Panc1 (cell line): ENCODE measurements at regions not wholly inside any gene's neighbourhood (a gene's known extent, or its start where the extent isn't known, plus 50 kb on each side); places are given as distances from the start of the nearest gene placed in this dataset.

Experiments used
- ATAC-seq: fragments of 200-7000 bp; cut with Tn5 transposase; 2 replicates; pipeline ENCODE4 v1.9.1; 2020; ENCODE audit warnings: mild to moderate bottlenecking, moderate library complexity
- BruUV-seq: library from RNA; stranded (reverse); fragments of 400-500 nt; replicated peaks from 2 replicates; lab custom pipeline; 2021; lab: Mats Ljungman, UMichigan
- CTCF ChIA-PET: fragments of 300-600 bp; sonication (Branson Sonifier 250); formaldehyde crosslinking; loops from one replicate; lab custom pipeline; 2022; ENCODE audit warnings: antibody characterized with exemption; lab: Charles Lee
- POLR2A ChIA-PET: fragments of 300-600 bp; sonication (Branson Sonifier 250); formaldehyde crosslinking; loops from one replicate; lab custom pipeline; 2022; ENCODE audit warnings: antibody characterized with exemption; lab: Charles Lee
- DNase-seq: peaks from one replicate; pipeline ENCODE4 v3.0.0-alpha.2; 2010; ENCODE audit warnings: low read depth, low spot score
- H3K27ac ChIP-seq: 2 replicates; pipeline ENCODE4 v1.5.1; 2011; ENCODE audit warnings: mild to moderate bottlenecking, low read length, inconsistent platforms
- H3K27me3 ChIP-seq: fragments of 200-500 bp; sonication (Bioruptor generic); 2 replicates; pipeline ENCODE4 v1.6.0; 2014; ENCODE audit warnings: low read length, inconsistent platforms; ENCODE audit not compliant: control insufficient read depth, insufficient read depth
- H3K36me3 ChIP-seq: fragments of 200-500 bp; sonication (Bioruptor generic); 2 replicates; pipeline ENCODE4 v1.5.1; 2014; ENCODE audit warnings: inconsistent platforms, mild to moderate bottlenecking, low read length, moderate library complexity; ENCODE audit not compliant: control insufficient read depth, insufficient read depth
- H3K4me1 ChIP-seq: 2 replicates; pipeline ENCODE4 v1.5.1; 2011; ENCODE audit warnings: inconsistent platforms, mild to moderate bottlenecking, low read length, moderate library complexity; ENCODE audit not compliant: control insufficient read depth, insufficient read depth
- H3K4me3 ChIP-seq, 2 experiments: 2 replicates each; pipeline ENCODE4 v1.5.1; 2011 to 2012; ENCODE audit warnings: low read depth in 2 of 2, low read length in 2 of 2, mild to moderate bottlenecking in 2 of 2, inconsistent platforms in 1 of 2, moderate library complexity in 1 of 2
- H3K9me3 ChIP-seq: fragments of 200-500 bp; sonication (Bioruptor generic); 2 replicates; pipeline ENCODE4 v1.5.1; 2014; ENCODE audit warnings: low read depth, mild to moderate bottlenecking, inconsistent platforms, low read length, moderate library complexity; ENCODE audit not compliant: control insufficient read depth, insufficient read depth
- POLR2AphosphoS5 ChIP-seq: IDR thresholded peaks from 2 replicates; pipeline ENCODE4 v1.6.1; 2012; ENCODE audit warnings: mild to moderate bottlenecking, low read depth, low read length, moderate library complexity
- REST ChIP-seq, 2 experiments: IDR thresholded peaks; 2 replicates each; pipeline ENCODE4 v1.6.1; 2011 to 2012; ENCODE audit warnings: low read depth in 2 of 2, control low read depth in 1 of 2, low read length in 1 of 2, mild to moderate bottlenecking in 1 of 2, moderate library complexity in 1 of 2; ENCODE audit not compliant: insufficient read depth in 1 of 2
- SIN3A ChIP-seq: IDR thresholded peaks from 2 replicates; pipeline ENCODE4 v1.6.1; 2012; ENCODE audit warnings: low read depth, mild to moderate bottlenecking, low read length, moderate library complexity, borderline replicate concordance; ENCODE audit not compliant: insufficient read depth
- TCF7L2 ChIP-seq: IDR thresholded peaks from 2 replicates; pipeline ENCODE4 v1.6.1; 2011; ENCODE audit warnings: mild to moderate bottlenecking, low read depth, low read length, inconsistent platforms
- in situ Hi-C: cut with HindIII; loops from 2 replicates; pipeline ENCODE4 v1.10.0; 2016; ENCODE audit warnings: low sequenced_read_pairs, low pct_unique_long_range_greater_than_20kb
- intact Hi-C: fragments of 100-400 bp; cut with micrococcal nuclease; formaldehyde crosslinking; loops from one replicate; pipeline ENCODE4 v1.10.0; 2022; ENCODE audit not compliant: unreplicated experiment
- TF ChIP-seq, protein P1 (sequence below): fragments of 450-650 bp; IDR thresholded peaks from 2 replicates; pipeline ENCODE4 v1.5.1; 2017; ENCODE audit warnings: mild to moderate bottlenecking

DNA sequence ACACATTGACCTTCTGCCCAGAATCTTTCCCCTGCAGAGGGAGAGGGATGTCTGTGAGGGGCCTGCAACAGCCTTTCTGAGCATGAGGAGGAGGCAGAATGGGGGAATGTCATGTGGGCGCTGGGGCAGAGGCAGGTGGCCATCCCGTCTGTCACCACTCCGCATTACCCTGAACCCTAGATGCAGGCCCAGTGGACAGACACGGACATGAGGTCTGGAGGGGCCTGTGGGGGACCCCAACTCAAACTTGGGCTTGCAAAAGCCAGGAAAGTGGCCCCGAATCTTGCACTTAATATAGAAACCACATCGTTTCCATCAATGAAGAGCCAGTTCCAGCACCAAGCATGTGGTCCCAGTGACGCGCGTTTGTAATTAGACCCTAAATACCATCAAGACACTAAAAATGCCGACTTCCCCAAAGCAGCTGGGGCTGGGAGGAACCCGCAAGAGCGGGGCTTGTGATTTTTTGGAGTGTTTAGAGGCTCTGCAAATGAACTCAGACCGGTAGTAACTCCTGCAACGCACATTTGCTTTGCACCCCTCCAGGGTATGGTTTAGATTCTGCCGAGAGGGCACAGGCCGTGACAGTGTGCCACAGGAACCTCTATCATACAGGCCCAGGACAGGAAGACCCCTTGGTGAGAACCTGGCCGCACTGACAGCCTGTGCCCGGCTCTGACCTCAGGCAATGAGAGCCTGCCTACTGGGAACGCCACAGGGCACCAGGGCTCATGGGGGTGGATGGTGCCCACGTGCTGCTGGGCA is 109.3 kb downstream of the CTTN start:
- POLR2A ChIA-PET = no interaction called here
- ATAC-seq (no peak), DNase-seq (no peak)
- CTCF ChIA-PET = no interaction called here
- TF ChIP-seq SIN3A = no peak
- TF ChIP-seq POLR2AphosphoS5 = no peak
- TF ChIP-seq, protein P1, sequence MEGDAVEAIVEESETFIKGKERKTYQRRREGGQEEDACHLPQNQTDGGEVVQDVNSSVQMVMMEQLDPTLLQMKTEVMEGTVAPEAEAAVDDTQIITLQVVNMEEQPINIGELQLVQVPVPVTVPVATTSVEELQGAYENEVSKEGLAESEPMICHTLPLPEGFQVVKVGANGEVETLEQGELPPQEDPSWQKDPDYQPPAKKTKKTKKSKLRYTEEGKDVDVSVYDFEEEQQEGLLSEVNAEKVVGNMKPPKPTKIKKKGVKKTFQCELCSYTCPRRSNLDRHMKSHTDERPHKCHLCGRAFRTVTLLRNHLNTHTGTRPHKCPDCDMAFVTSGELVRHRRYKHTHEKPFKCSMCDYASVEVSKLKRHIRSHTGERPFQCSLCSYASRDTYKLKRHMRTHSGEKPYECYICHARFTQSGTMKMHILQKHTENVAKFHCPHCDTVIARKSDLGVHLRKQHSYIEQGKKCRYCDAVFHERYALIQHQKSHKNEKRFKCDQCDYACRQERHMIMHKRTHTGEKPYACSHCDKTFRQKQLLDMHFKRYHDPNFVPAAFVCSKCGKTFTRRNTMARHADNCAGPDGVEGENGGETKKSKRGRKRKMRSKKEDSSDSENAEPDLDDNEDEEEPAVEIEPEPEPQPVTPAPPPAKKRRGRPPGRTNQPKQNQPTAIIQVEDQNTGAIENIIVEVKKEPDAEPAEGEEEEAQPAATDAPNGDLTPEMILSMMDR = no peak
- TF ChIP-seq REST (IDR thresholded peaks at IDR 0.05; ENCODE audit: insufficient read depth in 1 of 2, low read depth in 2 of 2, low read length in 1 of 2) = no peak
- TF ChIP-seq TCF7L2 = no peak
- Histone ChIP-seq H3K9me3 (peaks cover 4% of the 10 kb centered on the region), H3K4me1 (no peaks in the 10 kb centered on the region), H3K27ac (no peak overlapping the region), H3K4me3 (no peak overlapping the region), H3K36me3 (no peaks in the 10 kb centered on the region), H3K27me3 (no peaks in the 10 kb centered on the region)
- in situ Hi-C loops (no loop called here), intact Hi-C loops (no loop called here)
- no TSS peak for BruUV-seq

DNA sequence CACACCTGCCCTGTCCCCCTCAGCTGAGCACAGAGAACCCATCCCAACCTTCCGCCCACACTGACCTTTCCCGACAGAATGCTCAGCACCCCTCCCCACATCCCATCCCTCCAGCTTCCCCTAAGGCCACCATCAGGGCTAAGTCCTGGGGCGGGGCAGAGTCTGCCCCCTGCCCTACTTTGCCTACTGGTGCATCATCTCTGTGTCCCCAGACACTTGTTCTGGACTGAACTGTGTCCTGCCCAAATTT is 109.8 kb downstream of the CTTN start:
- H3K4me3 ChIP-seq = no peak overlapping the region
- intact Hi-C loops (no loop called here), in situ Hi-C loops (no loop called here)
- peaks cover 9% of the 10 kb centered on the region for H3K9me3 ChIP-seq
- no peak overlapping the region for H3K27ac ChIP-seq
- BruUV-seq = no TSS peak
- DNase-seq = no peak
- TF ChIP-seq TCF7L2 (no peak), SIN3A (no peak), REST (IDR thresholded peaks at IDR 0.05; ENCODE audit: insufficient read depth in 1 of 2, low read depth in 2 of 2, low read length in 1 of 2) (no peak), POLR2AphosphoS5 (no peak)
- TF ChIP-seq, protein P1 = no peak
- ATAC-seq = no peak
- CTCF ChIA-PET = no interaction called here
- H3K36me3 ChIP-seq = no peaks in the 10 kb centered on the region
- POLR2A ChIA-PET = no interaction called here
- H3K4me1 ChIP-seq = no peaks in the 10 kb centered on the region
- no peaks in the 10 kb centered on the region for H3K27me3 ChIP-seq
